Hematopoietic multipotent progenitor cell treated with erythropoietin and hydrocortisone succinate and interleukin-3 and kit ligand, for 6 days (in vitro differentiated cells): ENCODE measurements at regions not wholly inside any gene's neighbourhood (a gene's known extent, or its start where the extent isn't known, plus 50 kb on each side); places are given as distances from the start of the nearest gene placed in this dataset.

Experiments
- DNase-seq: peaks from one replicate; pipeline ENCODE4 v3.0.0-alpha.2; 2015

DNA sequence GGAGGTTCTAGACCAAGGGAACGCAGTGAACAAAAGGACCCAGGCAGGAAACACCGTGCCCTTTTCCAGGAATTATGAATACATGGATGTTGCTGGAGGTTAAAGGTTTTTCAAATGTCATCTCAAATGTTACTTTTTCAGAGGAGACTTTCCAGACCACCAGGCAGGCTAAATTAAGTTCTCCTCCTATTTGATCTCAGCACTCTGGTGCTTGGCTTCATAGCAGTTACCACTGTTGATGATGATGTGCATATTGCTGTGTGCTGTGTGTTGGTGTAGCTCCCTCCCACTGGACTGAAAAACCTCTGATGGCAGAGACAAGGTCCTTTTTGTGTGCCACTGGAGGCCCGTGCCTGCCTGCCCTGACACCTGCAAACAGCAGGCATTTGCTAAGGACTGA, 137.3 kb upstream of the PTPRM start:
- DNase-seq = no peak

DNA sequence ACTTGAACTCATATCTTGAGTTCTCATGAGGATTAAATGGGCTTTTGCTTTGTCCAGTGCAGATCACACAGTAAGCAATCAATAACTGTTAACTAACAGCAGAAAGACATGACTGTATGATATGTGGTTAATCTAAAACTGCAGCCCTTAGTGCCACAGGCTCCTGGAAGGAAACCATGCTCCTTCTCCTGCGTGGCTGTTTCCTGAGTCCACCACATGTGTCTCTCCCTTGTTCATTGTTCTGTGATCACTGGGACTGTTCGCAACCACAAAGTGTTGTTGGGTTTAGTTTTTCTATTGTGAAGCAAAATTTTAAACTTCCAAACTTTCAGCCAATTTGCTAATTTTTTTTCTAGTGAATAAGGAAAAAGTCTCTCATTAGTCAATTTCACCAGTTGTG, 130.9 kb upstream of the PTPRM start:
- DNase-seq = peak; percentile 9

DNA sequence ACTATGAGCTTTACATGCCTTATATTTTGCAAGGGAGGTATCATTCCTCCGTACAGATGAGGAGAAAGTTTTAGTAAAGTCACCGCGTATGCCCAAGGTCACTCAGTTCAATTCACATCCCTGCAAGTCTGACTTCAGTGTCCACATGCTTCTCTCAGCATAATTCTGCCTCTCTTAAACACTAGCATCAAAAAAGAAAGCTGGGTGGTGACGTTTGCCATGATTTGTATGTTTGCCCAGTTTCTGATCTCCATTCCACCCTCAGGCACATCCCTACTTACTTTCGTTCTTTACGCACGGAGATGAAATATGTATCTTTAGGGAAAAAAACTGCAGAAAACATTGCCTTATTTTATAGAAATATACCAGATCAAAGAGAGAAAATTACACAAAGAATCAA, 129.2 kb upstream of the PTPRM start:
- DNase-seq = no peak

DNA sequence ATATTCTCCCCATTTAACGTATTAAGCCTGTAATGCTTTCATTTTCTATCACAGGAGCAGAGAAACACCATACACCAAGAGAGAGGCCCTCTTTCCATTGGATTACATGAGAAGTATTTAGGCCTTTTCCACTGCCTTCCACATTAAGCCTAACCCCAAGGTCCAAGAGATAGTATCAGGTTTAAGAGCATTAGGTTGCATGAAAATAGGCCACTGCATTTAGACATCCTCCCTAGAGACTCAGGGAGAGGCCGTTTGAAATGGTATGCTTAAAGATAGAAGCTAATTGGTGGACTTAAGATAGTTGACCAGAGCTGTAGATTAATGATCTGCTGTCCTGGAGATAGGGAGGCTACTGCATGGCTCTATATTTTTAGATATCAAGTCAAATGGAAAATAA, 128.5 kb upstream of the PTPRM start:
- no peak for DNase-seq

DNA sequence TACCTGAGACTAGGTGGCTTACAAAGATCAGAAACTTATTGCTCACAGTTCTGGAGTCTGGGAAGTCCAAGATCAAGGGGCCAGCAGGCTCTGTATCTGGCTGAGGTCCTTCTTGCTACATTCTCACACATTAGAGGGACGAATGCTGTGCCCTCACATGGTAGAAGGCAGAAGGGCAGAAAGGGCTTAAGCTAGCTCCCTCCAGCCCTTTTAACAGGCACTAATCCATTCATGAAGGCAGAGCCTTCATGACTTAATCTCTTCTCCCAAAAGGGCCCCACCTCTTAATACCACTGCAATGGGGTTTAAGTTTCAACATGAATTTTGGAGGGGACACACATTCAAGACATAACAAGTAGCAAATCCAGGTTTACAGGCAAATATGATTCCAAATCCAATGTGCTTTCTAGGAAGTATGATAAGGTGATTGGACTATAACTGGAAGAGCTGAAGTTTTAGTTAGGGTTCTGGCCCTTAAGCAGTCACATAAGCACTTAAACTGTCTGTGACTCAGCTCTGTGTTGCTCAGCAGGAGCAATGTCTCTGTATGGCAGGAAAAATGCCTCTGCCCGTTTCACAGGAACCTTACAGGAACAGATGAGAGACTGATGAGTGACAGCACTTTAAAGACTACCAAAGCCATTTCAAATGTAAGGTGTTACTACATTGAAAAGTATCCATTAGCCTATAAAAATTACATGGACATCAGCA, 119.6 kb upstream of the PTPRM start:
- DNase-seq = no peak

DNA sequence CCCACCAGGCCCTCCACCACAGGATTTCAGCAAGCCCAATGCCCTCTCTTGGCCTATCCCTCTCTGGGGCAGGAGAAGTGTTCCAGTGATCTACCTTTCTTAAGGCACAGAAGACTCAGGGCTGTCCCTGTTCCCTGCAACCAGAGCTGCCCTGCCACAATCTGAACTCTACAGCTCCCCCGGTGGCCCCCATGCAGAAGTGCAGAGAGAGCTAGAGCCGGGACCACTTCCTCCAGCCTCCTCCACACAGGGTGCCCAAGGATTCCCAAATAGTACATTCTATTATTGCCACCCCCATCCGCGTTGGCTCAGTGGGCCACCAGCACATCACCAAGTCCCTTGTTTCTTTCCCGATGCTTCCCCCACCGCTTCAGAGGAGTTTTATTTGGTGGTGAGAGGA, 114.8 kb upstream of the PTPRM start:
- peak; percentile 63 for DNase-seq

DNA sequence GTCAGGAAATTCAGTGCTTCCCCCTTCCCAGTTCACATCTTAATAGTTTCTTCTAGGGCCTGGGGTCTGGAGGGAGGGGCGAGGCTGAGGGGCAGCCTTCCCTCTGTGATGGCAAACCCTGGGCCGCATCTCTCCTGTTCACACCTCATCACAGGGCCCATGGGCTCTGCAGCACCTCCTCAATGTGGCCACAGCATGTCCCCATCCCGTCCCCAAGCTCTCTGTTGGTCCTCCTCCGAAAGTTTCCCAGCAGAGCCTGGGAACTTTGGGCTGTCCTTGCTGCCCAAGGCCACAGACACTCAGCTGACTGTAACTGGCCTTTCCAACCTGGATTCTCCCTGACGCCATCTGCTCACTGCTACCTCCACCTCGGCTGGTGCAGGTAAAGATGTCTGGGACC, 112.7 kb upstream of the PTPRM start:
- DNase-seq = no peak

DNA sequence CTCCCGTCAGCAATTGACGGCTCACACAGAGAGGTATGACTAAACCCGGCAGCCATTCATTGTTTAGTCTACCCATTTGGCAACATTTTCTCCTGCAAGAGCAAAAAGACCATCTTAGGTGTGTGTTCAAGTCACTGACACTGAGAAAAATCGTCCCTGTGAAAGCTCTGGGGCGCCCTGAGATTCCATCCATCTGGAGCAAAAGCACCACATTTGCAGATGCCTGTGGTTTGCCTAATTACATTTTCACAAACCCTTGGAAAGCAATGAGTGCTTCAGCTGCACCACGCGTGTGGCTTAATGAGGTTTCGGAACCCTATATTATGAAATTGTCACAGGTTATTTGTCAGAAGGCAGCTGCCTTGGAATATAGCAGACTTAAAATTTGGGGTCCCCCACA, 110.7 kb upstream of the PTPRM start:
- DNase-seq = no peak

DNA sequence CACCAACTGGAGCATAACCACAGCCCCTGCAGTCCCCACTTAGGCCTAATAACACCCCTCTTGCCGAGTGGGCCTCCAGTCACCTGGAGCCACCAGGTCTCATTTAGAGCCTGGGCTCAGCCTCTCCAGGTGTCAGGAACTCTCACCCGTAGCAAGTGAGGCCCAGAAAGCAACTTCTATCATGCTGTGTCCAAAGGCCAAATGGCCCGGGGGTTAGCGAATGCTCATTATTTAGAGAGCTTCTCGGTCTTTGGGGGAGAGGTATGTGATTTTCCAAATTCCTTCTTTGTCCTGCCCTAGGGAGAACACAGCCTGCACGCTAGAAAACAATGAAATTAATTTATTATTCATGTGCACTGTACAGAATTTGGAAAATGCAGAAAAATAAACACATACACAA, 109.9 kb upstream of the PTPRM start:
- DNase-seq = no peak

DNA sequence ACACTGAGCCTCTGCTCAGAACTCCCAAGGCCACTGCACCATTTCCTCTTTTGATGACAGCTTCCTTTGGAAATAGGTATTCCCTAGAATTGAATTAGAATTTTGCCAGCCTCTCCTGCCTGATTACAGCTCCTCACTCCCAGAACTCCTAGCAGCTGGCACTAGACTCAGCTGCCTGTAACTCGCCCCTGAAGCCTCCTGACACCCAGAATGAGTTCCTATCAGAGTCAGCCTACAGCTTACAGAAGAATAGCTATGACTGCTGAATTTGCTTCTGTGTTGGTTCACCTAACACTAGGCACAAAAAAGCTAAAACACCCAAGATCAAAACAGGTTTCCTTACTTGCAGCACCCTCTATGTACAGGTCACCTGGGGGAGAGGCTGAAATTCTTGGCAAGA, 108.2 kb upstream of the PTPRM start:
- DNase-seq = no peak

DNA sequence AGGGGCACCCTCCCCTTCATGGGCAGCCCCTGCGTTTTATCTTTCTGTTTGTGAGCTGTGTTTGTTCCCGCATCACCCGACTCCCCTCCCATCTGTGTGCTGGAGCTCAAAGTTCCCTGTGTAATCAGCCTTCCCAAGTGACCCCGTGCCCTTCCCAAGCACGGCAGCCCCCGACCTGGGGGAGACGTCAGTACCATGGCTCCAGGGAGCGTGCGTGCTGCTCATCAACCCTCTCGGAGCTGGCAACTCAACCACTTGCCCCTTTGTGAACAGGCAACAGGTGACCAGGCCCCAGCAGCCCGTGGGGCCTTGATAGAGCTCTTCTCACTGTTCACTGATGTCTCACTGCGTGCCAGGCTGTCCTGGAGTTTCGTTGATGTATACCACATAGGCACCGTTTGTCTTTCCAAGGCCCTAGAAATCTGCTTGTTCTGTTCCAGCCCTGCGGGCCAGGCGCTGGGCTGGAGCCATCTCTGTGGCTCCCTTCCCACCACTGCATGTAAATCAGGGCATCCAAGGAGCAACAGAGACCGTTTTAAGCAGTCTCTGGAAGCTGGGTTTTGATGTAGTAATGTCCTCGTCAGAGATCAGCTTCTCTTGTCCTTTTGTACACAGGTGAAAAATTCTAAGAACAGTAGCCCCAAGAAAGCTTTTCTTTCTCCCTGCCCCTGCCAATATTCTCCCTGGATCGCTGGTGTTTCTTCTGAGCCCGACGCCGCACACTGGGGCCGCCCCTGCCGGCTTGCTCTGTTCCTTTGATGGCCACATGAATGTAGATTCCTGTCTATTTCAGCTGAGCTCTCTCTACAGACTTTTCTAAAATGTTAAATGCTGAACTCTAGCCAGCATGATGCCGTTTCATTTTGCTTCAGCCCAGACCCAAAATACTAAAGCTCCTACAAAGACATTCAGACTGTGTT, 107.0 kb upstream of the PTPRM start:
- no peak for DNase-seq

DNA sequence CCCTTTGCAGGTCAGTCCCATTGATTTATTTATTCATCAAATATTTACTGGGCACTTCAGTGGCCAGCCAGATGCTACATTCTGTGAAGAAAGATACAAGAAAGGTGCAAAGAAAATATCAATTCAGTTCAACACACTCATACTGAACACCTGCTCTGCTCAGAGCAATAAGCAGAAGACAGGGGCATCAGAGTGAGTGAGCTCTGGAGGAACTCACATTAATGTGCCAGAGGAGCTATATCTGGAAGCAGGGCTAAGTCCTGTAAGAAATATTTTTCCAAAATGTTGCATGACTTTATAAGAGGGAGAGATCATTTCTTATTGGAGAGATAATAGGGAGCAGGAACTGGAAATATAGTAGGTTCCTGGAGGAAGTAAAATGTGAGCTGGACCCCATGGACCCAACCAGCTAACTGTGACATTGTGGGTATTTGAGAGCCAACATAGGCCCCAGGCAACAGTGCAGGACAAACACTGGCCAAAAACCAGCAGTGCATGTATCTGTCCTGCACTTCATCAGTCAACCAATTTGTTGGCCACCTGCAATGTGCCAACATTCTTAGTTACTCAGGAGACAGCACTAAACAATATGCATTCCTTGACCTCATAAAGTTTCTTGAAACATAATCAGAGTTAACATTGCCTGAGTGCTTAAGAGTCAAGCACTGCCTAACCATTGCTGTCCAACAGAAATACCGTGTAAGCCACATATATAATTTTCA, 102.7 kb upstream of the PTPRM start:
- DNase-seq = no peak

DNA sequence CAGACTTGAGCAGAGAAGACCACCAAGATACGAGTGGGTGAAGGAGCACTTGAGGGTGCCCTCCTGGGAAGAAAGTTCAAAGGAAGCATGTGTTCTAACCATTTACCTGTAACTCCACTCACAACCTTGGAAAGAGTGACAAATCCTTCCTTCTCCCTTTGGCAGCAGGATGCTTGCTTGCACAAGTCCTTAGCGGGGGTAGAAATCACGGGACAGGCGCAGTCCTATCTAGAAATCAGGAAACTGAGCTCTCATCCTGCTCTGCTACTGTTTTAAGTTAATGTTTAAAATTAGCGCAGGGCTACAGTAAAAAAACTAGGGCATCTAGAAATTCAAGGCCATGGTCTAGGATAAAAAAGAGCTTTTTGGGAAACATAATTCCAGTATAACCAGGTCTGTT, 100.9 kb upstream of the PTPRM start:
- no peak for DNase-seq

DNA sequence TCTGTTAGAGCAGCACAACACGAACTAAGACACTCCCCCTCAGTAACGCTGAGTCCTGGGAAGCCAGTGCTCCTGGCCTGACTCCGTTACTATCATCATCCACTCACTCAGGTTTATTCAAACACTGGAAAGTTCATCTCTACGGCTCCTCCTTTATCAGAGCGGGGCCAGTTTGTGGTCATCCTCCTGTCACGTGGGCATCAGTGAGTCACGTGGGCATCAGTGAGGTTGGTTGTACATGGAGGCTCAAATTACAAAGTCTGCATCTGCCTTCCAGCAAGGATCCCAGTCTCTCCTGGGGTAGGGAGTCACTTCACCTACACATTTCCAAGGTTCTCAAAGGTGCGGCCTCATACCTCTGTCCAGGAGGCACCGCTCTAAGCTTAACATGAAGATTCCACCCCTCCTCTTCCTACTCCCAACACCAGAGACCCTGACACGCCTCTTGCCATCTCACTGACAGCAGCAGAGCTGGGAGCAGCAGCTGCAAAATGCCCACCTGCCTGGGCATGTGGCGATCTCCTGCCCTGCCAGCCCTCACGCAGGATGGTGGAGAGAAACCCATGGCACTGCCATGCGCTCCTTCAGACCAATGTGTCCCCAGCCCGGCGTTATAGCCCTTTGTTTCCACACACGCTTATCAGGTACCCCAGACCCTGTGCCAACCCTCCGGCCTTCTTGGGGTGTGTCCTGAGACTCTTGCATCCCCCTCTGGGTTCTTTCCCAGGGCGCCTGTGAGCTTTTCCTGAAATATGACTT, 99.2 kb upstream of the PTPRM start:
- DNase-seq = no peak

DNA sequence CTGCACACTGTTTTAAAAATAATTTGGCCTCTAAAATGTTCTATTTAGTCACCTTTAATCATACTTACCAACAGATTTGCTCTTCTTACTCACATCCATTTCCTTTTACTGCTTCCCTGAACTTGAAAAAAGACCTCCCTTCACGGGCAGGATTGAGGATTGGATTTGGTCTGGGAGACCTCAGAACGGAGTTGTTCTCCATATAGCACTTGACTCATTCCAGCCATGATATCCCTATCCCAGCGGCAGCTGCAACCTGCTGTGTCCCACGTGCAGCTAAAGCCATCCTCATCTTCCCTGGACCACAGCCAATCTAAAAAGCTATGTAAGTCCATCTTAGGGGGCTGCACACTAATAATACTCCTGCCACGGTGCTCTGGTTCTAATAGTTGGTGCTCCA, 97.0 kb upstream of the PTPRM start:
- DNase-seq = no peak

DNA sequence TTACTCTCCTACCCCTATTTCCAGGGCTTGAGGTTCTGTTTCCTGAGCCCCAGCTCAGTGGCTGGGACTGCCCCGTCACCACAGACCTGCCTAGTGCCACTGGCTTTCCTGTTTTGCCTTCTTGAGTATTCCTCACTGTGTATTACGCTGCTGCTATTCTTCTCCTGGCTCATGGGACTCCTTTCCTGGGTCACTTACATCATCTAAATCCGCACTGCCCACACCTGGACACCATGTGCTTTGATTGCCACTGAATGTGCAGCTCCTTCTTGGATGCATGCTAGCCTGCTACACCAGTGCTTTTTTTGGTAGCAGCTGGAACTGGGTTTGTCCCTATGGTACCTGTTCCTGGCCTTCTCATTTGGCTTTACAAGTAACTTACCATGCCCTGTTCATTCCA, 96.6 kb upstream of the PTPRM start:
- DNase-seq = no peak

DNA sequence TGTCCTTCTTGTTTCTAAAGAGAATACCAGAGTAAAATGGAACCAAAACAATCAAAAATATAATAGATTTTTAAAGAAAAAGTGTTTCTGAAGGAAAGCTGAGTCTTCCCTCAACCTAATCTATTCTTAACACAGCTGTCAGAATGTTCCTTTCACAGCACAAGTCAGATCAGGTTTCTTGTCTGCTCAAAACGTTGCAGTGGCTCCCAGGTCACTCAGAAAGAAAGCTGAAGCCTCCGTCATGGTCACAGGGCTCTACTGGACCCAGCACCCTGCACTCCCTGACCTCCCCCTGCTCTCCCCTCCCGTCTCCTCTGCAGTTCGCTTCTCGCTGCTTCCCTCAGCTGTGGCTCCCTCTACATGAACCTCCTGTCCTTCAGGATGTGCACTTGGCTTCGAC, 90.7 kb upstream of the PTPRM start:
- no peak for DNase-seq

DNA sequence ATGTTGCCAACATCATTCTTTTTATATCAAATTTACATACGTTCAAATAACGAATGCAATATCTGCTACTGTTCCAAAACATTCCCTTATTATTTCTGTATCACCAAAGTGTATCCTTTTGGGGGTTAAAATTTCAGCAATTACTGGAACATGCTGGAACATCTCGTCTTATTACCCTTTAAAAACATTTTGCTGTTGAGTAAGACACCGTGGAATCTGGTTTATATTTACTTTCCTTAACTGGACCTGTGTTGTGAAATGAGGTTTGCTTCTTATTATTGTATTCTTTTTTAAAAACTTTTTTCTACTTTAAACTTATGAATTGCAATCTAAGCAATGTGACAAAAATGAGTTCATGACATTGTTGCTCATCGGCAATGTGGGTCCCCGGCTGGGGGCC, 87.4 kb upstream of the PTPRM start:
- no peak for DNase-seq

DNA sequence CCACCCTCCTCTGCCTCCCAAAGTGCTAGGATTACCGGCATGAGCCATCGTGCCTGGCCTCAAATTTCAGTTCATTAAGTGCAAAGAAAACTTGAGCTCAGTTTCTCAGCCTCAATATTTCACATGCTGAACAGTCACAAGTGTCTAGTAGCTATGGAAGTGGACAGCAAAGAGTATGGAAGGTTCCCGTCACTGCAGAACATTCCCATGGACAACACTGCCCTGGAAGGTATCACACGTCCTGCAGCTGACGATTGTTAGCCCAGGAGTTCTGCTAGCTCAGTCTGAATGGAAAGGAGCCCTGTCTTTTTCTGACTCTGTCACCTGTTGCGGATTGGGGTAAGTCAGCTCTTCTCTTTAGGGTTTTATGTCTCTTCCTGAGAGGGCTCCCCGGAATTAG, 86.2 kb upstream of the PTPRM start:
- no peak for DNase-seq

DNA sequence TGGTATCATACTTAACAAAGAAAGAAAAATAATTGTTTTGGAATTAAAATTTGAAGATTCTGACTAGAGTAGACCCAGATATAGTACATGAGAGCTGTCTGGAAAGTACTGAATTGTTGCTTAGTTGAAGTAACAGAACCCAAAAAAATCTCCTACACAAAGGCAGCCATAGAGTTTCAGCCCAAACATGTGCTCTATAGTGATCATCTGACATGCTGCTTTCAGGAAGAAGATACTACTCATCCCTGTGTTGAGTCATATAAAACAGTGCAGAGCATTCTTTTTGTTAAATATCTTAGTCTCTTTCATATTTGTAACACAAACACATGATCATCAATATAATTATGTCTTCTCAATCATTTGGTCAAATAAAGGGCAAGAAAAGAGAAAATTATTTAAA, 84.8 kb upstream of the PTPRM start:
- DNase-seq = no peak

DNA sequence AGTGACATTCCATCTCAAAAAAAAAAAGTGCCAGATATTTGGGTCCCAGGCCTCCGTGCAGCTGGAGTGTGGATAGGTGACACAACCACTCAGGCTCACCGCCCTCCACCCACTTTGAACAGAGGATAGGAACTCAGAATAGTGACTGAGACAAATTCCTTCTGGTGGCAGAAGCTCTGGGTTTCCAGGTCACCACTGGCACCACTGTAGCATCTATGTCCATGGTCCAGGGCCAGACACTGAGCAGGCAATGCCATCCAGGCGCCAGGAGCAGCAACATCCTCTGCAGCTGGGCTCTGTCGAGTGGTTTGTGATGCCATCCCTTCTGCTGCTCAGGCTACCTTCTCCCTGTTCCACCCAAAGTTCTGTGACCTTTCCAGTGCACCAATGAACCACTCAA, 81.5 kb upstream of the PTPRM start:
- DNase-seq = no peak

DNA sequence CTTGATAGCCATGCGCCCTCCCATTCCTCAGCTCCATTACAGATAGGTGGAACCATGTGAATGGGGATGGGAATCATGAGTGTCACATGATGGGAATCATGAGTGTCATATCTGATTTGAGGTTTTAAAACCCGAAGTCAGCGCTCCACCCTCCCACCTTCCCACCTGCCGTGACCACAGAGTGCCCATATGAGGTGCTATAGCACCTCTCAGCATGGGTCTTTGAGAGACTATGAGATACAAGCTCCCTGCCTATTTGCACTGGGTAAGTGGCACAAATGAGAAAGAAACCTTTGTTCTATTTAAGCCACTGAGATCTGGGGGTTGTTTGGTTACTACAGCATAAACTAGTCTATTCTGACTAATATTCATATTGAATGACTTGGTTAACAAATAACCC, 78.5 kb upstream of the PTPRM start:
- no peak for DNase-seq

DNA sequence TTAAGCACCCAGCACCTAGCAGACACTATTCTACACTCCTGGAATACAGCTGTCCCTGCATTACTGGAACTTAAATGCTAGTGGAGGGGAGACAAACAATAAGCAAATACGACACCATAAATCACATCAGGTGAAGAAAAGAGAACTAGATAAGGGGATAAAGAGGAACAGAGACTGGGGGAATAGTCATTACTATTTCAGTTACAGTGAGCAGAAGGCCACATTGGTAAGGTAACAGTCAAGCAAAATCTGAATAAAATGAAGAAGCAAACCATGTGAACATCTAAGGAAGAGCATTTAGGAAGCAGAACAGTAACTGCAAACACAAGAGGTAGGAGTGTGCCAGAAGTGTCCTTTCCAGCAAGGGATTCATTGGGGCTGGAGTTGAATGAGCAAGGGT, 77.0 kb upstream of the PTPRM start:
- DNase-seq = no peak
